ENCODE measurements at regions not wholly inside any gene's neighbourhood (a gene's known extent, or its start where the extent isn't known, plus 50 kb on each side); places are given as distances from the start of the nearest gene placed in this dataset.

- Mint-ChIP-seq H3K27ac (no peak overlapping the region), H3K4me1 (ENCODE audit: low read depth) (peaks cover 16% of the 10 kb centered on the region), H3K4me3 (no peak overlapping the region), H3K27me3 (no peaks in the 10 kb centered on the region), H3K9me3 (no peaks in the 10 kb centered on the region), H3K36me3 (ENCODE audit: low read depth) (no peaks in the 10 kb centered on the region)
Observed at GRCh38 chr3:184659797-184660301, 52.0 kb downstream of the MAGEF1 start.

- Mint-ChIP-seq H3K27me3 (peaks cover 4% of the 10 kb centered on the region), H3K36me3 (ENCODE audit: low read depth) (no peaks in the 10 kb centered on the region), H3K27ac (no peak overlapping the region), H3K4me1 (ENCODE audit: low read depth) (peaks cover 16% of the 10 kb centered on the region), H3K4me3 (no peak overlapping the region), H3K9me3 (no peaks in the 10 kb centered on the region)
Observed at GRCh38 chr3:184658223-184658928, 53.5 kb downstream of the MAGEF1 start.

GRCh38 chr3:184656829-184657681 lies 54.8 kb downstream of the MAGEF1 start:
- no peaks in the 10 kb centered on the region for H3K36me3 Mint-ChIP-seq (ENCODE audit: low read depth)
- no peaks in the 10 kb centered on the region for H3K9me3 Mint-ChIP-seq
- peak overlapping the region; percentile 16 for H3K27ac Mint-ChIP-seq
- H3K4me1 Mint-ChIP-seq (ENCODE audit: low read depth), result peaks cover 16% of the 10 kb centered on the region
- H3K4me3 Mint-ChIP-seq, result no peak overlapping the region
- peaks cover 4% of the 10 kb centered on the region for H3K27me3 Mint-ChIP-seq

- no peak overlapping the region for H3K4me3 Mint-ChIP-seq
- H3K4me1 Mint-ChIP-seq (ENCODE audit: low read depth), result peaks cover 16% of the 10 kb centered on the region
Observed at GRCh38 chr3:184656458-184656828, 55.4 kb downstream of the MAGEF1 start.

GRCh38 chr3:184655597-184655996 lies 56.3 kb downstream of the MAGEF1 start:
- Mint-ChIP-seq H3K27me3 (peaks cover 4% of the 10 kb centered on the region), H3K4me3 (no peak overlapping the region)

More at GRCh38 chr3:184656458-184656828, 55.4 kb downstream of the MAGEF1 start:
- H3K27me3 Mint-ChIP-seq, result peaks cover 4% of the 10 kb centered on the region
- H3K36me3 Mint-ChIP-seq (ENCODE audit: low read depth), result no peaks in the 10 kb centered on the region
- no peaks in the 10 kb centered on the region for H3K9me3 Mint-ChIP-seq
- H3K27ac Mint-ChIP-seq, result no peak overlapping the region

GRCh38 chr3:184654375-184654774 lies 57.5 kb downstream of the MAGEF1 start:
- Mint-ChIP-seq H3K4me1 (ENCODE audit: low read depth) (peaks cover 16% of the 10 kb centered on the region), H3K4me3 (no peak overlapping the region), H3K27ac (no peak overlapping the region), H3K36me3 (ENCODE audit: low read depth) (no peaks in the 10 kb centered on the region), H3K9me3 (no peaks in the 10 kb centered on the region), H3K27me3 (peaks cover 4% of the 10 kb centered on the region)

More at GRCh38 chr3:184655597-184655996, 56.3 kb downstream of the MAGEF1 start:
- Mint-ChIP-seq H3K4me1 (ENCODE audit: low read depth) (peaks cover 16% of the 10 kb centered on the region), H3K9me3 (no peaks in the 10 kb centered on the region), H3K36me3 (ENCODE audit: low read depth) (no peaks in the 10 kb centered on the region), H3K27ac (no peak overlapping the region)

GRCh38 chr3:184652465-184652864 lies 59.4 kb downstream of the MAGEF1 start:
- H3K27ac Mint-ChIP-seq, result no peak overlapping the region
- H3K36me3 Mint-ChIP-seq (ENCODE audit: low read depth), result no peaks in the 10 kb centered on the region
- H3K27me3 Mint-ChIP-seq, result peaks cover 4% of the 10 kb centered on the region
- peaks cover 13% of the 10 kb centered on the region for H3K4me1 Mint-ChIP-seq (ENCODE audit: low read depth)
- H3K9me3 Mint-ChIP-seq, result no peaks in the 10 kb centered on the region
- no peak overlapping the region for H3K4me3 Mint-ChIP-seq

GRCh38 chr3:184651904-184652303 lies 60.0 kb downstream of the MAGEF1 start:
- Mint-ChIP-seq H3K27me3 (peaks cover 4% of the 10 kb centered on the region), H3K4me1 (ENCODE audit: low read depth) (peaks cover 7% of the 10 kb centered on the region), H3K27ac (no peak overlapping the region), H3K9me3 (no peaks in the 10 kb centered on the region), H3K36me3 (ENCODE audit: low read depth) (no peaks in the 10 kb centered on the region), H3K4me3 (no peak overlapping the region)

- H3K36me3 Mint-ChIP-seq (ENCODE audit: low read depth), result no peaks in the 10 kb centered on the region
- H3K4me1 Mint-ChIP-seq (ENCODE audit: low read depth), result no peaks in the 10 kb centered on the region
- no peak overlapping the region for H3K27ac Mint-ChIP-seq
- H3K9me3 Mint-ChIP-seq, result no peaks in the 10 kb centered on the region
- H3K27me3 Mint-ChIP-seq, result peaks cover 3% of the 10 kb centered on the region
- H3K4me3 Mint-ChIP-seq, result no peak overlapping the region
Observed at GRCh38 chr3:184648636-184649035, 63.2 kb downstream of the MAGEF1 start.

GRCh38 chr3:184647405-184647936 lies 64.4 kb downstream of the MAGEF1 start:
- Mint-ChIP-seq H3K4me3 (no peak overlapping the region), H3K9me3 (no peaks in the 10 kb centered on the region), H3K36me3 (ENCODE audit: low read depth) (no peaks in the 10 kb centered on the region), H3K27ac (no peak overlapping the region), H3K4me1 (ENCODE audit: low read depth) (no peaks in the 10 kb centered on the region), H3K27me3 (peaks cover 3% of the 10 kb centered on the region)

GRCh38 chr3:184645336-184645735 lies 66.5 kb downstream of the MAGEF1 start:
- Mint-ChIP-seq H3K9me3 (no peaks in the 10 kb centered on the region), H3K27me3 (peaks cover 3% of the 10 kb centered on the region), H3K4me3 (no peak overlapping the region), H3K36me3 (ENCODE audit: low read depth) (no peaks in the 10 kb centered on the region), H3K4me1 (ENCODE audit: low read depth) (no peaks in the 10 kb centered on the region), H3K27ac (no peak overlapping the region)

- Mint-ChIP-seq H3K4me3 (no peak overlapping the region), H3K36me3 (ENCODE audit: low read depth) (no peaks in the 10 kb centered on the region), H3K27ac (no peak overlapping the region), H3K4me1 (ENCODE audit: low read depth) (no peaks in the 10 kb centered on the region), H3K27me3 (peaks cover 3% of the 10 kb centered on the region), H3K9me3 (no peaks in the 10 kb centered on the region)
Observed at GRCh38 chr3:184643442-184643841, 68.4 kb downstream of the MAGEF1 start.

- no peaks in the 10 kb centered on the region for H3K36me3 Mint-ChIP-seq (ENCODE audit: low read depth)
- no peaks in the 10 kb centered on the region for H3K4me1 Mint-ChIP-seq (ENCODE audit: low read depth)
- H3K27ac Mint-ChIP-seq, result no peak overlapping the region
- H3K27me3 Mint-ChIP-seq, result peaks cover 3% of the 10 kb centered on the region
- H3K9me3 Mint-ChIP-seq, result no peaks in the 10 kb centered on the region
- H3K4me3 Mint-ChIP-seq, result no peak overlapping the region
Observed at GRCh38 chr3:184642631-184643285, 69.1 kb downstream of the MAGEF1 start.

- no peak overlapping the region for H3K27ac Mint-ChIP-seq
- no peaks in the 10 kb centered on the region for H3K4me1 Mint-ChIP-seq (ENCODE audit: low read depth)
- H3K27me3 Mint-ChIP-seq, result peaks cover 3% of the 10 kb centered on the region
- H3K36me3 Mint-ChIP-seq (ENCODE audit: low read depth), result no peaks in the 10 kb centered on the region
- no peaks in the 10 kb centered on the region for H3K9me3 Mint-ChIP-seq
- no peak overlapping the region for H3K4me3 Mint-ChIP-seq
Observed at GRCh38 chr3:184641430-184641829, 70.4 kb downstream of the MAGEF1 start.

- no peak overlapping the region for H3K4me3 Mint-ChIP-seq
Observed at GRCh38 chr3:184639351-184639750, 72.5 kb downstream of the MAGEF1 start.

More at GRCh38 chr3:184639351-184639750, 72.5 kb downstream of the MAGEF1 start:
- Mint-ChIP-seq H3K9me3 (no peaks in the 10 kb centered on the region), H3K36me3 (ENCODE audit: low read depth) (no peaks in the 10 kb centered on the region), H3K27me3 (peaks cover 6% of the 10 kb centered on the region), H3K4me1 (ENCODE audit: low read depth) (peaks cover 5% of the 10 kb centered on the region), H3K27ac (no peak overlapping the region)

Measured in stimulated activated naive CD8-positive, alpha-beta T cell treated with anti-CD3 and anti-CD28 coated beads, Interleukin-15, Interleukin-2, amounts not matched to agents 100 ng/mL and 50 ng/mL, for 24 hours (primary cell).